OCI-LY7 (cell line): ENCODE measurements at regions not wholly inside any gene's neighbourhood (a gene's known extent, or its start where the extent isn't known, plus 50 kb on each side); places are given as distances from the start of the nearest gene placed in this dataset.

Experiments
- BruUV-seq: library from RNA; stranded (reverse); fragments of 400-500 nt; replicated peaks from 2 replicates; lab custom pipeline; 2021; lab: Mats Ljungman, UMichigan
- CTCF ChIA-PET: fragments of 300-600 bp; sonication (Branson Sonifier 250); formaldehyde crosslinking; loops from one replicate; lab custom pipeline; 2022; ENCODE audit warnings: antibody characterized with exemption; ENCODE audit not compliant: unreplicated experiment; lab: Charles Lee
- POLR2A ChIA-PET: fragments of 300-600 bp; sonication (Branson Sonifier 250); formaldehyde crosslinking; loops from one replicate; lab custom pipeline; 2022; ENCODE audit warnings: antibody characterized with exemption; lab: Charles Lee
- DNase-seq: peaks from one replicate; pipeline ENCODE4 v3.0.0-alpha.2; 2015; ENCODE audit warnings: low spot score
- H2AFZ ChIP-seq: fragments of 200-600 bp; sonication (generic), shearing (Covaris generic); 2 replicates; pipeline ENCODE4 v1.6.1; 2014; ENCODE audit warnings: mild to moderate bottlenecking, antibody characterized with exemption, low read length, moderate library complexity
- H3K27ac ChIP-seq: fragments of 200-600 bp; sonication (generic); 2 replicates; pipeline ENCODE4 v1.5.1; 2014; ENCODE audit warnings: mixed run types, low read depth, mild to moderate bottlenecking, moderate library complexity, low read length, inconsistent platforms; ENCODE audit not compliant: poor library complexity, severe bottlenecking
- H3K36me3 ChIP-seq: fragments of 200-600 bp; sonication (generic); 2 replicates; pipeline ENCODE4 v1.6.1; 2014; ENCODE audit warnings: mild to moderate bottlenecking, antibody characterized with exemption, low read length, moderate library complexity, mixed read lengths; ENCODE audit not compliant: insufficient read depth
- H3K4me1 ChIP-seq: fragments of 200-600 bp; sonication (generic); 2 replicates; pipeline ENCODE4 v1.5.1; 2014; ENCODE audit warnings: mild to moderate bottlenecking, low read length; ENCODE audit not compliant: insufficient read depth, poor library complexity, severe bottlenecking
- H3K4me2 ChIP-seq: fragments of 200-600 bp; sonication (generic); 2 replicates; pipeline ENCODE4 v1.6.1; 2014; ENCODE audit warnings: mild to moderate bottlenecking, low read length
- H3K4me3 ChIP-seq: fragments of 200-600 bp; sonication (generic); 2 replicates; pipeline ENCODE4 v1.5.1; 2014; ENCODE audit warnings: mild to moderate bottlenecking, low read depth, low read length; ENCODE audit not compliant: poor library complexity, severe bottlenecking
- H3K79me2 ChIP-seq: fragments of 200-600 bp; sonication (generic); 2 replicates; pipeline ENCODE4 v1.6.1; 2016; ENCODE audit warnings: low read depth, mild to moderate bottlenecking, low read length, moderate library complexity, mixed read lengths; ENCODE audit not compliant: insufficient read depth
- H3K9me2 ChIP-seq: fragments of 200-600 bp; sonication (generic); 2 replicates; pipeline ENCODE4 v1.6.1; 2016; ENCODE audit warnings: mild to moderate bottlenecking, low read length, mixed read lengths; ENCODE audit not compliant: insufficient read depth
- H3K9me3 ChIP-seq: fragments of 200-600 bp; sonication (generic); 2 replicates; pipeline ENCODE4 v1.6.1; 2014; ENCODE audit warnings: mild to moderate bottlenecking, mixed run types, low read length, mixed read lengths
- H4K20me1 ChIP-seq: fragments of 200-600 bp; sonication (generic); 2 replicates; pipeline ENCODE4 v1.6.1; 2014; ENCODE audit warnings: mild to moderate bottlenecking, antibody characterized with exemption, low read length, moderate library complexity, mixed read lengths; ENCODE audit not compliant: insufficient read depth
- EZH2phosphoT487 ChIP-seq: fragments of 200-600 bp; sonication (generic); IDR thresholded peaks from 2 replicates; pipeline ENCODE4 v1.6.1; 2018; ENCODE audit warnings: low read depth, borderline replicate concordance, mild to moderate bottlenecking, mixed run types, antibody characterized with exemption, low read length, moderate library complexity, mixed read lengths
- intact Hi-C: fragments of 100-400 bp; cut with micrococcal nuclease; formaldehyde crosslinking; loops from one replicate; pipeline ENCODE4 v1.10.0; 2022; ENCODE audit not compliant: unreplicated experiment
- TF ChIP-seq, protein P1 (sequence below): fragments of 200-600 bp; sonication (generic); conservative IDR thresholded peaks from 2 replicates; pipeline ENCODE4 v1.5.1; 2014; ENCODE audit warnings: mild to moderate bottlenecking, antibody characterized with exemption, low read length, moderate library complexity, mixed read lengths

DNA sequence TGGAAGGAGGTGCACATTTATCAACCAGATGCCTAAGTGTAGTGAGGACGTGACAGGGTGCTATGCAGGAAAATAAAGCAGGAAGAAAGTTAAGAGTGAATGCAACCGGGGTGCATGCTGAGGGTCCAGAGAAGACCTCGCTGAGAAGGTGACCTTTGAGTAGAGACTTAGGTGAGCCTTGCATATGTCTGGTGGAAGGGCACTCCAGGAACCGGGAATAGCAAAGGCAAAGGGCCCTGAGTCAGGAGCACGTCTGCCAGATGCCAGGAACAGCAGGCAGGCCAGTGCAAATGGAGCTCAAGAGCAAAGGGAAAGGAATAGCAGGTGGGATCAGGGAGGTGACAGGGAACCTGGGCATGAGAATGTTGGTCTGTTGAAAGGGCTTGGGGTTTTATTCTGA is 445.5 kb downstream of the PREX1 start:
- no peaks in the 10 kb centered on the region for H3K36me3 ChIP-seq
- H3K79me2 ChIP-seq = no peaks in the 10 kb centered on the region
- H3K4me1 ChIP-seq = no peaks in the 10 kb centered on the region
- H3K9me3 ChIP-seq = no peaks in the 10 kb centered on the region
- no peak overlapping the region for H3K4me2 ChIP-seq
- no peaks in the 10 kb centered on the region for H3K9me2 ChIP-seq
- DNase-seq = no peak
- no peak overlapping the region for H3K27ac ChIP-seq
- no peak overlapping the region for H3K4me3 ChIP-seq
- intact Hi-C loops = no loop called here
- ChIA-PET CTCF (no interaction called here), POLR2A (no interaction called here)
- H2AFZ ChIP-seq = no peak overlapping the region
- no TSS peak for BruUV-seq
- no peak for TF ChIP-seq EZH2phosphoT487
- TF ChIP-seq, protein P1, sequence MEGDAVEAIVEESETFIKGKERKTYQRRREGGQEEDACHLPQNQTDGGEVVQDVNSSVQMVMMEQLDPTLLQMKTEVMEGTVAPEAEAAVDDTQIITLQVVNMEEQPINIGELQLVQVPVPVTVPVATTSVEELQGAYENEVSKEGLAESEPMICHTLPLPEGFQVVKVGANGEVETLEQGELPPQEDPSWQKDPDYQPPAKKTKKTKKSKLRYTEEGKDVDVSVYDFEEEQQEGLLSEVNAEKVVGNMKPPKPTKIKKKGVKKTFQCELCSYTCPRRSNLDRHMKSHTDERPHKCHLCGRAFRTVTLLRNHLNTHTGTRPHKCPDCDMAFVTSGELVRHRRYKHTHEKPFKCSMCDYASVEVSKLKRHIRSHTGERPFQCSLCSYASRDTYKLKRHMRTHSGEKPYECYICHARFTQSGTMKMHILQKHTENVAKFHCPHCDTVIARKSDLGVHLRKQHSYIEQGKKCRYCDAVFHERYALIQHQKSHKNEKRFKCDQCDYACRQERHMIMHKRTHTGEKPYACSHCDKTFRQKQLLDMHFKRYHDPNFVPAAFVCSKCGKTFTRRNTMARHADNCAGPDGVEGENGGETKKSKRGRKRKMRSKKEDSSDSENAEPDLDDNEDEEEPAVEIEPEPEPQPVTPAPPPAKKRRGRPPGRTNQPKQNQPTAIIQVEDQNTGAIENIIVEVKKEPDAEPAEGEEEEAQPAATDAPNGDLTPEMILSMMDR = no peak
- no peaks in the 10 kb centered on the region for H4K20me1 ChIP-seq

DNA sequence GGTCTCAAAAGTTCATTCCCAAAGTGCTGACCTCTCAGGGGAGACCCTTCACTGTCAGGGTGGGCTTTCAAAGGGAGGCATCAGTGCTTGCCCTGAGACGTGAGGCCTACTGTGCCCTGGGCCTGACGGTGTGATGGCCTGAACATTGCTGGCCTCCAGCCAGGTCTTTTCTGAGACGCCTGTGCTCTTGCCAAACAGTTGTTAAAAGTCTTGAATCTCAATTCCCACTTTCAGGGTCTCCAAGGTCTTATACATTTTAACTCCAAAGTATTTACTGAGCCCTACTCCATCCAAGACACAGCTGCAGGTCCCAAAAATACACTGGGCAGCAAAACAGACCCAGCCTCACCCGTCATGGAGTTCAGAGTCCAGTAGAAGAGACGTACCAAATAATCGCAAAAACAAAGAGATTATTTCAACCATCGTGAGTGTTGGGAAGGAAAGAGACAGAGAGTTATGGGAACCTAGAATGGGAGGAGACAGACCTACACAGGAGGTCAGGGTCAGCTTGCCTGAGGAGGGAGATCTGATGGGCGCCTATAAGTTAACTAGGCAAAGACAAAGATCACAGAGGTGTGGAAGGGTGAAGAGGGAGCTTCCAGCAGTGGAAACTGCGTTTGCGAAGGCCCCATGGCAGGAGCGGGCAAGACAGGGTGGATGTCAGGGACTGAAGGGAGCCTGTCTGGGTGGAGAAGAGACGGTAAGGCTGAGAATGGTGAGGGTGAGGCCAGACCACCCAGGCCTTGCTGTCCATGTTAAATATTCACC is 446.3 kb downstream of the PREX1 start:
- no peak overlapping the region for H2AFZ ChIP-seq
- DNase-seq = no peak
- BruUV-seq = no TSS peak
- CTCF ChIA-PET = no interaction called here
- H3K4me3 ChIP-seq = no peak overlapping the region
- no peaks in the 10 kb centered on the region for H3K4me1 ChIP-seq
- TF ChIP-seq, protein P1 = no peak
- no peak for TF ChIP-seq EZH2phosphoT487
- H4K20me1 ChIP-seq = no peaks in the 10 kb centered on the region
- H3K9me3 ChIP-seq = no peaks in the 10 kb centered on the region
- H3K9me2 ChIP-seq = no peaks in the 10 kb centered on the region
- no peaks in the 10 kb centered on the region for H3K36me3 ChIP-seq
- H3K79me2 ChIP-seq = no peaks in the 10 kb centered on the region
- POLR2A ChIA-PET = no interaction called here
- no peak overlapping the region for H3K27ac ChIP-seq
- H3K4me2 ChIP-seq = no peak overlapping the region
- intact Hi-C loops = no loop called here

DNA sequence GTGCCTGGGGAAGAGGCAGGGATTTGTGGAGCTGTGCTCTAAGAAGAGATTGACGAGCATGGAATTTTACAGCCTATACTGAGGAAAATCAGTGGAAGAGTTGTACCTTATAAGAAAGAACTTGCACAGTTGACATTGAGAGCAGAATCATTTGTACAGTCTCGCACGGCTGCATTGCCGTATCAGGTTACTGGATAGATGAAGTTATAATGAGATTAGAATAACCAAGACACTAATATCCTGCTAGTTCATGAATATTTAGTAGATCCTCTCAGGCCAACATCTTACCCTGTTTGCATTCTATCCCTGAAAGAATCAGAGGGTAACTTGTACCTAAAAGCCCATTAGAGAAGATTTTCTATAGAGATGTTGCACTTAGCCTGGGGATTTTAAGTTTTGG is 447.1 kb downstream of the PREX1 start:
- DNase-seq = no peak
- Histone ChIP-seq H2AFZ (no peak overlapping the region), H3K4me1 (no peaks in the 10 kb centered on the region), H3K79me2 (no peaks in the 10 kb centered on the region), H3K27ac (no peak overlapping the region), H3K36me3 (no peaks in the 10 kb centered on the region), H3K9me3 (no peaks in the 10 kb centered on the region), H4K20me1 (no peaks in the 10 kb centered on the region), H3K4me3 (no peak overlapping the region), H3K9me2 (no peaks in the 10 kb centered on the region), H3K4me2 (no peak overlapping the region)
- CTCF ChIA-PET = no interaction called here
- intact Hi-C loops = no loop called here
- BruUV-seq = no TSS peak
- TF ChIP-seq EZH2phosphoT487 = no peak
- TF ChIP-seq, protein P1 = no peak
- POLR2A ChIA-PET = no interaction called here
